H9 (cell line): ENCODE measurements at regions not wholly inside any gene's neighbourhood (a gene's known extent, or its start where the extent isn't known, plus 50 kb on each side); places are given as distances from the start of the nearest gene placed in this dataset.

Experiments used
- DNase-seq: peaks from one replicate; pipeline ENCODE4 v3.0.0-alpha.2; 2017
- H2AFZ ChIP-seq: one replicate; pipeline ENCODE4 v1.6.1; 2013; ENCODE audit warnings: mild to moderate bottlenecking, low read length, control low read depth, moderate library complexity
- H2AK5ac ChIP-seq: 2 replicates; pipeline ENCODE4 v1.6.1; 2013; ENCODE audit warnings: low read length, control low read depth, mixed read lengths; ENCODE audit not compliant: insufficient read length
- H2BK120ac ChIP-seq: one replicate; pipeline ENCODE4 v1.6.1; 2013; ENCODE audit warnings: low read depth, mild to moderate bottlenecking, low read length, control low read depth, inconsistent platforms; ENCODE audit not compliant: poor library complexity, severe bottlenecking
- H2BK12ac ChIP-seq: 2 replicates; pipeline ENCODE4 v1.6.1; 2013; ENCODE audit warnings: low read length, control low read depth, mixed read lengths, low read depth; ENCODE audit not compliant: insufficient read length
- H2BK15ac ChIP-seq: 2 replicates; pipeline ENCODE4 v1.6.1; 2013; ENCODE audit warnings: low read depth, low read length, control low read depth
- H2BK20ac ChIP-seq: one replicate; pipeline ENCODE4 v1.6.1; 2013; ENCODE audit warnings: low read depth, mild to moderate bottlenecking, low read length, control low read depth, inconsistent platforms; ENCODE audit not compliant: poor library complexity, severe bottlenecking
- H2BK5ac ChIP-seq: 2 replicates; pipeline ENCODE4 v1.6.1; 2013; ENCODE audit warnings: low read length, control low read depth, mixed read lengths; ENCODE audit not compliant: insufficient read length
- H3K14ac ChIP-seq: 2 replicates; pipeline ENCODE4 v1.6.1; 2013; ENCODE audit warnings: low read length, control low read depth; ENCODE audit not compliant: insufficient read depth
- H3K18ac ChIP-seq: 2 replicates; pipeline ENCODE4 v1.6.1; 2013; ENCODE audit warnings: low read depth, mild to moderate bottlenecking, mixed read lengths, low read length, control low read depth; ENCODE audit not compliant: insufficient read length
- H3K23ac ChIP-seq: 2 replicates; pipeline ENCODE4 v1.6.1; 2013; ENCODE audit warnings: low read length, control low read depth, mixed read lengths, low read depth; ENCODE audit not compliant: insufficient read length
- H3K23me2 ChIP-seq: 2 replicates; pipeline ENCODE4 v1.6.1; 2013; ENCODE audit warnings: low read depth, mild to moderate bottlenecking, mixed read lengths, low read length, control low read depth; ENCODE audit not compliant: insufficient read length, poor library complexity, severe bottlenecking
- H3K27ac ChIP-seq: 2 replicates; pipeline ENCODE4 v1.5.1; 2013; ENCODE audit warnings: low read length, control low read depth, mixed read lengths, low read depth; ENCODE audit not compliant: insufficient read length
- H3K27me3 ChIP-seq: 2 replicates; pipeline ENCODE4 v1.6.1; 2013; ENCODE audit warnings: low read length, control low read depth, inconsistent platforms; ENCODE audit not compliant: insufficient read depth
- H3K4ac ChIP-seq: 2 replicates; pipeline ENCODE4 v1.6.1; 2013; ENCODE audit warnings: low read depth, mild to moderate bottlenecking, control low read depth, inconsistent platforms, low read length, moderate library complexity
- H3K4me1 ChIP-seq: 2 replicates; pipeline ENCODE4 v1.6.1; 2013; ENCODE audit warnings: low read length, control low read depth, inconsistent platforms; ENCODE audit not compliant: insufficient read depth
- H3K4me2 ChIP-seq: 2 replicates; pipeline ENCODE4 v1.6.1; 2013; ENCODE audit warnings: low read length, control low read depth, mixed read lengths; ENCODE audit not compliant: insufficient read length, insufficient read depth
- H3K56ac ChIP-seq: 2 replicates; pipeline ENCODE4 v1.6.1; 2013; ENCODE audit warnings: low read depth, mild to moderate bottlenecking, mixed read lengths, low read length, control low read depth; ENCODE audit not compliant: insufficient read length
- H3K79me1 ChIP-seq: 2 replicates; pipeline ENCODE4 v1.6.1; 2013; ENCODE audit warnings: low read depth, mild to moderate bottlenecking, moderate library complexity, low read length, control low read depth, inconsistent platforms; ENCODE audit not compliant: insufficient read depth, poor library complexity, severe bottlenecking
- H3K79me2 ChIP-seq: 2 replicates; pipeline ENCODE4 v1.6.1; 2013; ENCODE audit warnings: low read length, control low read depth, inconsistent platforms; ENCODE audit not compliant: insufficient read depth
- H3K9ac ChIP-seq: 2 replicates; pipeline ENCODE4 v1.6.1; 2013; ENCODE audit warnings: low read length, control low read depth, mixed read lengths; ENCODE audit not compliant: insufficient read length; ENCODE audit errors: extremely low read depth
- H3K9me3 ChIP-seq: one replicate; pipeline ENCODE4 v1.6.1; 2013; ENCODE audit warnings: low read depth, low read length, inconsistent platforms; ENCODE audit not compliant: control insufficient read depth
- H3T11ph ChIP-seq: one replicate; pipeline ENCODE4 v1.6.1; 2013; ENCODE audit warnings: mild to moderate bottlenecking, low read length, control low read depth, inconsistent platforms
- H4K20me1 ChIP-seq: one replicate; pipeline ENCODE4 v1.6.1; 2013; ENCODE audit not compliant: control insufficient read depth, insufficient read length, insufficient read depth
- H4K5ac ChIP-seq: 2 replicates; pipeline ENCODE4 v1.6.1; 2013; ENCODE audit warnings: low read depth, mild to moderate bottlenecking, mixed read lengths, low read length, control low read depth; ENCODE audit not compliant: insufficient read length
- H4K8ac ChIP-seq: replicated peaks from 2 replicates; pipeline ENCODE4 v1.6.1; 2013; ENCODE audit warnings: low read length, control low read depth, mixed read lengths, low read depth; ENCODE audit not compliant: insufficient read length
- H4K91ac ChIP-seq: 2 replicates; pipeline ENCODE4 v1.6.1; 2013; ENCODE audit warnings: low read depth, mild to moderate bottlenecking, moderate library complexity, mixed read lengths, low read length, control low read depth; ENCODE audit not compliant: insufficient read length
- H3K27ac Mint-ChIP-seq, 3 experiments: 2 replicates in 2 of 3; 3 replicates in 1 of 3; pipeline ENCODE4 v1.8.0; 2020 to 2021; ENCODE audit warnings: mixed read lengths in 3 of 3, mild to moderate bottlenecking in 1 of 3, moderate library complexity in 1 of 3
- H3K27me3 Mint-ChIP-seq: 2 replicates; pipeline ENCODE4 v1.8.0; 2021; ENCODE audit warnings: low read depth, mild to moderate bottlenecking, moderate library complexity, mixed read lengths
- H3K36me3 Mint-ChIP-seq, 3 experiments: 2 replicates in 2 of 3; 3 replicates in 1 of 3; pipeline ENCODE4 v1.8.0; 2020 to 2021; ENCODE audit warnings: low read depth in 3 of 3, mixed read lengths in 3 of 3; ENCODE audit not compliant: insufficient read depth in 1 of 3
- H3K4me1 Mint-ChIP-seq, 2 experiments: 2 replicates each; pipeline ENCODE4 v1.8.0; 2020; ENCODE audit warnings: mixed read lengths in 2 of 2
- H3K4me3 Mint-ChIP-seq, 2 experiments: 2 replicates in 1 of 2; 3 replicates in 1 of 2; pipeline ENCODE4 v1.8.0; 2020 to 2021; ENCODE audit warnings: mild to moderate bottlenecking in 2 of 2, mixed read lengths in 2 of 2, moderate library complexity in 1 of 2
- H3K9me3 Mint-ChIP-seq, 2 experiments: 2 replicates in 1 of 2; 3 replicates in 1 of 2; pipeline ENCODE4 v1.8.0; 2020; ENCODE audit warnings: mild to moderate bottlenecking in 2 of 2, mixed read lengths in 2 of 2, moderate library complexity in 1 of 2
- WGBS: extraction: QIAGEN DNeasy Blood & Tissue Kit; methylation state at CpG from one replicate; pipeline ENCODE4 v1.1.7; 2013; ENCODE audit warnings: missing lambda C conversion rate, low lambda C conversion rate, mixed read lengths; ENCODE audit not compliant: insufficient read length; ENCODE audit errors: extremely low coverage; 5-methylcytosine and 5-hydroxymethylcytosine counted together
- TF ChIP-seq, protein P1 (sequence below): fragments of 200-600 bp; sonication (generic); conservative IDR thresholded peaks from 3 replicates; pipeline ENCODE4 v1.8.0; 2021; ENCODE audit warnings: antibody characterized with exemption, mild to moderate bottlenecking

- no peak overlapping the region for H3K4me3 Mint-ChIP-seq
Measured at GRCh38 chr16:17866996-17867395, 396.2 kb upstream of the XYLT1 start.

More at GRCh38 chr16:17866996-17867395, 396.2 kb upstream of the XYLT1 start:
- Mint-ChIP-seq H3K27ac (no peak overlapping the region), H3K4me1 (peaks cover 0 to 5% of the 10 kb centered on the region in 2 experiments; a peak in 1 of 4 replicates), H3K9me3 (no peaks in the 10 kb centered on the region; a peak in 1 of 5 replicates), H3K27me3 (no peaks in the 10 kb centered on the region), H3K36me3 (no peaks in the 10 kb centered on the region)
- no peaks in the 10 kb centered on the region for H3K9me3 ChIP-seq
- no peak overlapping the region for H2AK5ac ChIP-seq
- H3K18ac ChIP-seq, result no peak overlapping the region
- no peak overlapping the region for H2BK120ac ChIP-seq
- no peak overlapping the region for H4K8ac ChIP-seq
- no peak overlapping the region for H2BK20ac ChIP-seq
- no peak for DNase-seq
- H3K4ac ChIP-seq, result no peak overlapping the region
- H2AFZ ChIP-seq, result no peak overlapping the region
- no peak overlapping the region for H3T11ph ChIP-seq
- H3K4me2 ChIP-seq, result no peak overlapping the region
- H3K27me3 ChIP-seq, result no peaks in the 10 kb centered on the region
- H4K91ac ChIP-seq, result no peak overlapping the region
- H2BK15ac ChIP-seq, result no peak overlapping the region
- no CpG with 5 or more reads among the region's 5 CpGs for WGBS
- no peaks in the 10 kb centered on the region for H3K79me1 ChIP-seq
- no peak overlapping the region for H2BK5ac ChIP-seq
- H4K20me1 ChIP-seq, result no peaks in the 10 kb centered on the region
- H3K9ac ChIP-seq, result no peak overlapping the region
- no peak overlapping the region for H3K14ac ChIP-seq
- H3K23ac ChIP-seq, result no peak overlapping the region
- TF ChIP-seq, protein P1, sequence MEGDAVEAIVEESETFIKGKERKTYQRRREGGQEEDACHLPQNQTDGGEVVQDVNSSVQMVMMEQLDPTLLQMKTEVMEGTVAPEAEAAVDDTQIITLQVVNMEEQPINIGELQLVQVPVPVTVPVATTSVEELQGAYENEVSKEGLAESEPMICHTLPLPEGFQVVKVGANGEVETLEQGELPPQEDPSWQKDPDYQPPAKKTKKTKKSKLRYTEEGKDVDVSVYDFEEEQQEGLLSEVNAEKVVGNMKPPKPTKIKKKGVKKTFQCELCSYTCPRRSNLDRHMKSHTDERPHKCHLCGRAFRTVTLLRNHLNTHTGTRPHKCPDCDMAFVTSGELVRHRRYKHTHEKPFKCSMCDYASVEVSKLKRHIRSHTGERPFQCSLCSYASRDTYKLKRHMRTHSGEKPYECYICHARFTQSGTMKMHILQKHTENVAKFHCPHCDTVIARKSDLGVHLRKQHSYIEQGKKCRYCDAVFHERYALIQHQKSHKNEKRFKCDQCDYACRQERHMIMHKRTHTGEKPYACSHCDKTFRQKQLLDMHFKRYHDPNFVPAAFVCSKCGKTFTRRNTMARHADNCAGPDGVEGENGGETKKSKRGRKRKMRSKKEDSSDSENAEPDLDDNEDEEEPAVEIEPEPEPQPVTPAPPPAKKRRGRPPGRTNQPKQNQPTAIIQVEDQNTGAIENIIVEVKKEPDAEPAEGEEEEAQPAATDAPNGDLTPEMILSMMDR, result no peak
- H3K79me2 ChIP-seq, result no peaks in the 10 kb centered on the region
- no peak overlapping the region for H3K27ac ChIP-seq
- H3K56ac ChIP-seq, result no peak overlapping the region
- H2BK12ac ChIP-seq, result no peak overlapping the region
- no peaks in the 10 kb centered on the region; the same call in 1 of the 2 replicates for H3K4me1 ChIP-seq
- no peaks in the 10 kb centered on the region for H3K23me2 ChIP-seq
- H4K5ac ChIP-seq, result no peak overlapping the region
